D721Med (cell line): ENCODE measurements at regions not wholly inside any gene's neighbourhood (a gene's known extent, or its start where the extent isn't known, plus 50 kb on each side); places are given as distances from the start of the nearest gene placed in this dataset.

ENCODE experiments used
- DNase-seq: peaks from one replicate; pipeline ENCODE4 v3.0.0; 2011; ENCODE audit warnings: low spot score; ENCODE audit not compliant: insufficient read length
- FAIRE-seq: peaks from 2 replicates; lab custom pipeline; 2011; peaks lifted over from hg19 to GRCh38; lab: Jason Lieb, UNC
- TF ChIP-seq, protein P1 (sequence below): IDR thresholded peaks from 2 replicates; pipeline ENCODE4 v1.5.1; 2012; ENCODE audit warnings: mild to moderate bottlenecking, control low read depth; ENCODE audit not compliant: insufficient read depth; ENCODE audit errors: missing control alignments

DNA sequence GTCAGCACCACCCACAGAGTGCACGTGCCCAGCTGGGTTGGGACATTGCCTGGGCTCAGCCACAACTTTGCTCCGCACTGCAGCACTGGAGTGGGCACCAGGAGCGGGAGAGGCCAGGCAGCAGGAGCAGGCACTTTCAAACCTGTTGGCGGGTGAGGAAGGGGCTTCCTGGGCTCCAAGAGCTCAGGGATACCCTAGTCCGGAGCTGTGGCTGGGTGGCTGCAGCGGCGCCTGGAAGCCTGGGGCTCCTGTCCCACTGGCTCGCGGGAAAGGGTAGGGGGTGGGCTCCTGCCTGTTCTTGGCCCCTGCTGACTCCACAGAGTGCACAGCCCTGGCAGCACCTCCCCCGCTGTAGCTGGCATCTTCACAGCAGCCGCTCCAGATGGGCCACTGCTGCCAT, 417.6 kb upstream of the RGMA start:
- TF ChIP-seq, protein P1, sequence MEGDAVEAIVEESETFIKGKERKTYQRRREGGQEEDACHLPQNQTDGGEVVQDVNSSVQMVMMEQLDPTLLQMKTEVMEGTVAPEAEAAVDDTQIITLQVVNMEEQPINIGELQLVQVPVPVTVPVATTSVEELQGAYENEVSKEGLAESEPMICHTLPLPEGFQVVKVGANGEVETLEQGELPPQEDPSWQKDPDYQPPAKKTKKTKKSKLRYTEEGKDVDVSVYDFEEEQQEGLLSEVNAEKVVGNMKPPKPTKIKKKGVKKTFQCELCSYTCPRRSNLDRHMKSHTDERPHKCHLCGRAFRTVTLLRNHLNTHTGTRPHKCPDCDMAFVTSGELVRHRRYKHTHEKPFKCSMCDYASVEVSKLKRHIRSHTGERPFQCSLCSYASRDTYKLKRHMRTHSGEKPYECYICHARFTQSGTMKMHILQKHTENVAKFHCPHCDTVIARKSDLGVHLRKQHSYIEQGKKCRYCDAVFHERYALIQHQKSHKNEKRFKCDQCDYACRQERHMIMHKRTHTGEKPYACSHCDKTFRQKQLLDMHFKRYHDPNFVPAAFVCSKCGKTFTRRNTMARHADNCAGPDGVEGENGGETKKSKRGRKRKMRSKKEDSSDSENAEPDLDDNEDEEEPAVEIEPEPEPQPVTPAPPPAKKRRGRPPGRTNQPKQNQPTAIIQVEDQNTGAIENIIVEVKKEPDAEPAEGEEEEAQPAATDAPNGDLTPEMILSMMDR = no peak
- DNase-seq = no peak
- FAIRE-seq = no peak

DNA sequence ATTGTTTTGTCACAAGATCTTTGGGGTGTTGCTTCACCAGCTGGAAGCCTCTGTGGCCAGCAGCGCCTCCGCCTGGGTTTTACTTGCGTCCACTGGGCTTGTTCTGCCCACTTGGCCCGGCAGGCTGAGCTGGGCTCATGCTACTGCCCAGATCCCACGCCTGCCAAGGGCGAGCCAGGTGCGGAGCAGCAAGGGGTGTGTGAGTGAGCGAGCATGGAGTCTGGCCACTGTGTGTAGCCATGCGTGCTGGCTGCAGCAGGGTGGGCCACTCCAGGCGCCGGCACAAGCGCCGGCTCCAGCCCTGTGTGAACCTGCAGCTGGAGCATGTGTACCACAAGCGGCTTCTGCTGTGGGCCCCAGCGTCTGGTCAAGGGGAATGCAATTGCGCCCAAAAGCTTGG, 416.5 kb upstream of the RGMA start:
- no peak for FAIRE-seq
- TF ChIP-seq, protein P1 = no peak
- DNase-seq = no peak

DNA sequence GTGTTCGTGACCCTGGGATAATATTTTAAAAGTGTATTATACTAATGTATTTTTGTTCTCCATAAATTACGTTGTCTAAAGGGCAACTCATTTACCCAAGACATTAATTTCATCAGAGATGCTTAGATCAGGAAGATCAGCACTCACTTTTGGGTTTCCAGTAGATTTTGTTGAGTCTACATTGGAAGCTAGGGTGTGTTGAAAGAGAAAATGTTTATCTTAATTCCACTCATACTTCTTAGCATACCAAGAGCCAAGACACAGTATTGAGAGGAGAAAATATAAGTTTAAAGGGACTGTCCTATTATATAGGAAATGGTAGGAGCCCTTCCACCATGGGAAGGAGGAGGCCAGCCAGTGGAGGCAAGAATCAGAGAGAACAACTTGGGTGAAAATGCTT, 412.9 kb upstream of the RGMA start:
- TF ChIP-seq, protein P1 = no peak
- DNase-seq (no peak), FAIRE-seq (no peak)

DNA sequence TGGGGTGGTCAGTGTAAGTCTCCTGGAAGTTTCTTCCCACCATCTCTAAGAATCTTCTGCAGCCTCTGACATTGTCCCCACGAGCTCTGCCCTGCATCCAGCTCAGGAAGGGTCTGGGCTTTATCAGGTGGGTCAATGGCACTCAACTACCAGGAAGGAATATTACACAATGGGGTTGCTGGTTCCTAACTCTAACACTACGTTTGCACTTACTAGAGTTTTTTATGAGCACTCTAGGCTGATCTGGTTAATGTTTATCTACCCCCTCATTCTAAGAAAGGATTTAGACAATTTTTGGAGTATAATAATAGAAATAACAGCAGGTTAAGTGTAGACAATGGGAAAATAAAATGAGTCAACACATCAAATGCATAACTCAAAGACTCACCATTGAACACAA, 411.1 kb upstream of the RGMA start:
- TF ChIP-seq, protein P1 = no peak
- FAIRE-seq = no peak
- no peak for DNase-seq

DNA sequence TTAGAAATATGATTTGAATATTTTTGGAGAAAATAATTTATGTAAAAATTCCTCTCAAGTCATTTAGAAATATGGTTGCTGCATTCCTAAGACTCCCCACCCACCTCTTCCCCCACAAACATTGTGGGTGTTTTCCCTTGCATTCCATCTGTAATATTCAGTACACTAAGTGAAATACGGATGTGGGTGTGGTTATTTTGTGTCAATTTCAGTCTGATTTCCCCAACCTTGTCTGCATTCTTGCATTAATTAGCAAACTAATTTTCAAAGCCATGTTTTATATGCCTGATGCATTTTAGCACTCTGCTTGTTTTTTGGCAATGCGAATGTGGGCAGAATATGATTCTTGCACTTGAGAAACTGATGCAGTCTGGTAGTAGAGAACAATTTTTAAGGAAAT, 408.3 kb upstream of the RGMA start:
- FAIRE-seq (no peak), DNase-seq (no peak)
- TF ChIP-seq, protein P1 = no peak

DNA sequence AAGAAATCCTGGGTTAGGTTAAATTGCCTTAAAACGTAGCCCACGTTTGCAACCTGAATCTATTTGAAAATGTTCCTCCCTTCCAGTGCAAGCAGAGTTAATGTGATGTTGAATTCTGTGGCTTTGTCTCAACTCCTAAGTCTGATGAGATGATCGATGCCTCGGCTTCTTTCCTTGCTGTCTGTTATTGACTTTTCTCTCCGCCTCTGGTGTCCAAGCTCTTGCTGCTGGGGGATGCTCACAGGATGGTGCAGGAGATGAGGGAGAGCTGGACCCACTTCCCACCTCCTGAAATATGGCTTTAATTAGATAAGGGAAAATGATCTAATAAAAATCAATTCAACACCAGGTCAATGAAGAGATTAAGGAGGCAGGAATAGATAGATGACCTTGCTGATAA, 407.9 kb upstream of the RGMA start:
- TF ChIP-seq, protein P1 = no peak
- no peak for DNase-seq

DNA sequence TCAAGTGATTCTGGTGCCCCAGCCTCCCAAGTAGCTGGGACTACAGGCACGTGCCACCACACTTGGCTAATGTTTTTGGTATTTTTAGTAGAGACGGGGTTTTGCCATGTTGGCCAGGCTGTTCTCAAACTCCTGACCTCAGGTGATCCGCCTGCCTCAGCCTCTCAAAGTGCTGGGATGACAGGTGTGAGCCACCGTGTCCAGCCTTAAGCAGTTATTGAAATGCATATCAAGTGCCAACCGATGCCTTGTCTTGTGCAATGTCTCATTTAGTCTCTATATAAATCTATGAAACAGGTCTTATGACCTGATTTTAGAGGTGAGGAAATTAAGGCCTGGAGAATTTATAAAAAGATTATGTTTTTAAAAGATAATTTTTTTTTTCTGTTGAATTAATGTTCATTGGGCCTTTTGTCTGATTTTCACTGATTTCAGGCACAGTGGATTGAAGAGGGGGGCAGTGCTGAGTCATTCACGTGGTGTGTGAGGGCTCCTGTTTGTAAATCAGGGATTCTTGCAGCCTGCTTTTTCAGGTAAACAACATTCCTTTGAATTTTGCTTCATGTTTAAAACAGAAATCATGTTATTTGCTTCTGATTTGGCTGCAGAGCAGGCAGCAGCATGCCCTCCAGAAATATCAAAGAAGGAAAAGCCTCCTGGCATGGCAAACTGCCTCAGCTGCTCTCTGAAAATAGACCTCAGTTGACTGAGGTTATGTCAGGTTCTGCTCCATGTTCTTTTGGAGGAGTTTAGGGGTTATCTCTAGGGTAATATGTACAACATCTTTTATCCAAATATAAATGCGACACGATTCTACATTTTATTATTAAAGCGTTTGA, 407.0 kb upstream of the RGMA start:
- DNase-seq (no peak), FAIRE-seq (no peak)
- TF ChIP-seq, protein P1 = no peak

More for the DNA sequence above, 407.9 kb upstream of the RGMA start:
- no peak for FAIRE-seq
